ENCODE measurements at regions not wholly inside any gene's neighbourhood (a gene's known extent, or its start where the extent isn't known, plus 50 kb on each side); places are given as distances from the start of the nearest gene placed in this dataset. TPM values are rescaled to one million over a fixed set of nuclear protein-coding genes. Genes with fewer than 3 reads are reported as not detected.
A peak's percentile ranks its signal among the peaks of the same experiment; 100 is the strongest.

GRCh38 chr3:165899066-165899465 is 61.8 kb upstream of the BCHE start:
- Histone ChIP-seq H3K27ac (ENCODE audit: low read depth, low read length) (no peak overlapping the region), H3K27me3 (ENCODE audit: control insufficient read depth, insufficient read depth, low read length) (no peaks in the 10 kb centered on the region), H3K4me3 (ENCODE audit: low read depth, low read length) (no peak overlapping the region), H3K9me3 (ENCODE audit: control insufficient read depth, insufficient read depth, low read length) (no peaks in the 10 kb centered on the region)
- CTCF ChIA-PET = no interaction called here
- DNase-seq (ENCODE audit: low read depth, low spot score) = no peak
- POLR2A ChIA-PET = no interaction called here
- no peak for TF ChIP-seq CTCF (IDR thresholded peaks at IDR 0.05; ENCODE audit: low read depth, low read length)

GRCh38 chr3:165897137-165897536 is 59.9 kb upstream of the BCHE start:
- H3K9me3 ChIP-seq (ENCODE audit: control insufficient read depth, insufficient read depth, low read length) = no peaks in the 10 kb centered on the region
- no peak for TF ChIP-seq CTCF (IDR thresholded peaks at IDR 0.05; ENCODE audit: low read depth, low read length)
- DNase-seq (ENCODE audit: low read depth, low spot score) = no peak
- ChIA-PET CTCF (interaction anchor here (0.5 to 1.9 kb wide), 2 partner anchors 42 to 1403 kb away, joined by 3 to 7 read pairs; no protein-coding TSS in a partner anchor), POLR2A (no interaction called here)
- H3K27me3 ChIP-seq (ENCODE audit: control insufficient read depth, insufficient read depth, low read length) = no peaks in the 10 kb centered on the region
- no peak overlapping the region for H3K4me3 ChIP-seq (ENCODE audit: low read depth, low read length)
- H3K27ac ChIP-seq (ENCODE audit: low read depth, low read length) = no peak overlapping the region

- H3K4me3 ChIP-seq (ENCODE audit: low read depth, low read length) = no peak overlapping the region
- no peak for DNase-seq (ENCODE audit: low read depth, low spot score)
- no peaks in the 10 kb centered on the region for H3K9me3 ChIP-seq (ENCODE audit: control insufficient read depth, insufficient read depth, low read length)
- H3K27ac ChIP-seq (ENCODE audit: low read depth, low read length) = no peak overlapping the region
- POLR2A ChIA-PET = no interaction called here
- 0 out of 2 replicates have a peak, but pooled peaks have one; percentile 24 for TF ChIP-seq CTCF (IDR thresholded peaks at IDR 0.05; ENCODE audit: low read depth, low read length)
- no peaks in the 10 kb centered on the region for H3K27me3 ChIP-seq (ENCODE audit: control insufficient read depth, insufficient read depth, low read length)
- CTCF ChIA-PET = interaction anchor here (0.6 to 1.9 kb wide), 2 partner anchors 10 to 40 kb away, joined by 4 to 7 read pairs; no protein-coding TSS in a partner anchor
These were observed 58.7 kb upstream of the BCHE start for GRCh38 chr3:165895919-165896318.

GRCh38 chr3:165892565-165892964 is 55.3 kb upstream of the BCHE start:
- CTCF ChIA-PET = no interaction called here
- TF ChIP-seq CTCF (IDR thresholded peaks at IDR 0.05; ENCODE audit: low read depth, low read length) = no peak
- Histone ChIP-seq H3K27me3 (ENCODE audit: control insufficient read depth, insufficient read depth, low read length) (no peaks in the 10 kb centered on the region), H3K4me3 (ENCODE audit: low read depth, low read length) (no peak overlapping the region), H3K9me3 (ENCODE audit: control insufficient read depth, insufficient read depth, low read length) (no peaks in the 10 kb centered on the region), H3K27ac (ENCODE audit: low read depth, low read length) (no peak overlapping the region)
- no peak for DNase-seq (ENCODE audit: low read depth, low spot score)
- POLR2A ChIA-PET = no interaction called here

Small RNA genes in the stretch of these regions (small RNA-seq; reads per million reads assigned to genes)
- gene AC069439.1 (ENCODE audit: insufficient read length, low read depth) (not detected), gene AC072046.1 (ENCODE audit: insufficient read length, low read depth) (not detected), gene AC072046.2 (ENCODE audit: insufficient read length, low read depth) (not detected), gene MTND4LP10 (ENCODE audit: insufficient read length, low read depth) (not detected), gene RN7SKP298 (ENCODE audit: insufficient read length, low read depth) (not detected)

Measured in AG04450 (cell line).